ENCODE measurements at regions not wholly inside any gene's neighbourhood (a gene's known extent, or its start where the extent isn't known, plus 50 kb on each side); places are given as distances from the start of the nearest gene placed in this dataset.

DNA sequence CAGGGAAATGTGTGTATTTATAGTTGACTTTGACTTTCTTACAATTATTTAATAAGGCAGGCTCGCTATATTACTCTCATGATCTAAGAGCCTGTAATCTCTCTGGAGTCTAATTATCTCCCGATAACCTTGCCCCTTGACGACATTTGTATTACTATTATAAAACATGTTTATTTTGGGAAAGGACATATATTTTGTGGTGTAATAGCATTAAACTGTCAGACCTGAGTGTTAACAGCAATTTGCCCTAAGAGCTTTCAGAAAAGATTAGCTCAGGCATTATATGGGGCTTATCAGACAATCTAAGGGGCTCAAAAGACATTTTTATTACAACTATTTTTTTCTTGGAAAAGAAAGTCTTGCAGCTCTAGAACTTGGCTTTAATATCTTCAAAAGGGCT, 427.9 kb upstream of the SLIT2 start:
- H2AFZ ChIP-seq (ENCODE audit: low read depth, low read length), result no peak overlapping the region
- no peak overlapping the region for H3K9ac ChIP-seq (replicated peaks; ENCODE audit: extremely low read depth, insufficient read depth, low read length)
- no peak overlapping the region for H3K4me3 ChIP-seq (replicated peaks in 1 of 3; ENCODE audit: insufficient read depth in 1 of 3, low read depth in 1 of 3, low read length in 3 of 3)
- H3K27me3 ChIP-seq (ENCODE audit: control insufficient read depth in 2 of 2, insufficient read depth in 2 of 2, low read length in 2 of 2), result no peaks in the 10 kb centered on the region
- no peaks in the 10 kb centered on the region for H3K9me1 ChIP-seq (replicated peaks; ENCODE audit: control insufficient read depth, extremely low read depth, insufficient read depth, low read length)
- no peak overlapping the region for H3K27ac ChIP-seq (ENCODE audit: insufficient read depth, low read depth, low read length)
- dilution Hi-C loops (cut with MboI; ENCODE audit: extremely low pct_ligation_motif_present, low sequenced_read_pairs), result no loop called here
- FAIRE-seq, result no peak
- H3K36me3 ChIP-seq (ENCODE audit: control insufficient read depth in 2 of 2, extremely low read depth in 1 of 2, insufficient read depth in 2 of 2, low read length in 2 of 2), result no peaks in the 10 kb centered on the region
- CTCF ChIA-PET, result interaction anchor here (1.0 to 2.2 kb wide), 3 partner anchors 13 to 425 kb away, joined by 3 to 7 read pairs (median 4); no protein-coding TSS in a partner anchor
- H3K79me2 ChIP-seq (ENCODE audit: control insufficient read depth, insufficient read depth, low read length), result no peaks in the 10 kb centered on the region
- TF ChIP-seq POLR2AphosphoS5 (IDR thresholded peaks at IDR 0.05; ENCODE audit: insufficient read depth, low read depth, low read length) (no peak), CTCF (IDR thresholded peaks at IDR 0.05; ENCODE audit: extremely low read depth in 1 of 2, insufficient read depth in 1 of 2, low read depth in 1 of 2, low read length in 2 of 2) (no peak), FOS (IDR thresholded peaks at IDR 0.05; ENCODE audit: borderline replicate concordance, insufficient read depth, low read length) (no peak), MYC (IDR thresholded peaks at IDR 0.05; ENCODE audit: low read depth, low read length) (no peak), JUN (IDR thresholded peaks at IDR 0.05; ENCODE audit: borderline replicate concordance, insufficient read depth, insufficient read length, low read depth) (no peak), EZH2 (IDR thresholded peaks at IDR 0.05; ENCODE audit: borderline replicate concordance, low read depth, low read length, severe bottlenecking) (no peak), POLR2A (IDR thresholded peaks at IDR 0.05; ENCODE audit: low read depth, low read length) (no peak), GATA2 (IDR thresholded peaks at IDR 0.05; ENCODE audit: insufficient read depth, insufficient read length, low read depth, low read length) (no peak)
- TF ChIP-seq, protein P1, sequence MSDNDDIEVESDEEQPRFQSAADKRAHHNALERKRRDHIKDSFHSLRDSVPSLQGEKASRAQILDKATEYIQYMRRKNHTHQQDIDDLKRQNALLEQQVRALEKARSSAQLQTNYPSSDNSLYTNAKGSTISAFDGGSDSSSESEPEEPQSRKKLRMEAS (IDR thresholded peaks at IDR 0.05; ENCODE audit: insufficient read depth, insufficient read length), result no peak
- H3K4me2 ChIP-seq (ENCODE audit: insufficient read depth, low read length), result no peak overlapping the region
- DNase-seq (ENCODE audit: low read depth, low spot score), result no peak
- H3K9me3 ChIP-seq (replicated peaks; ENCODE audit: control insufficient read depth, insufficient read depth, low read length), result no peaks in the 10 kb centered on the region
- intact Hi-C loops (cut with micrococcal nuclease), result no loop called here
- no TSS peak for BruUV-seq (replicated peaks)
- no peaks in the 10 kb centered on the region for H3K4me1 ChIP-seq (ENCODE audit: control insufficient read depth, extremely low read depth, insufficient read depth, low read length)
- POLR2A ChIA-PET, result no interaction called here
- no peaks in the 10 kb centered on the region for H4K20me1 ChIP-seq (replicated peaks; ENCODE audit: control insufficient read depth, extremely low read depth, insufficient read depth, low read length)

Measured in endothelial cell of umbilical vein (primary cell).